ENCODE measurements at regions not wholly inside any gene's neighbourhood (a gene's known extent, or its start where the extent isn't known, plus 50 kb on each side); places are given as distances from the start of the nearest gene placed in this dataset.
"Not testable (repeated sequence)": the region's sequence is repeated elsewhere in the genome, so short reads cannot be mapped to it uniquely, and the experiment has no call there.

DNA sequence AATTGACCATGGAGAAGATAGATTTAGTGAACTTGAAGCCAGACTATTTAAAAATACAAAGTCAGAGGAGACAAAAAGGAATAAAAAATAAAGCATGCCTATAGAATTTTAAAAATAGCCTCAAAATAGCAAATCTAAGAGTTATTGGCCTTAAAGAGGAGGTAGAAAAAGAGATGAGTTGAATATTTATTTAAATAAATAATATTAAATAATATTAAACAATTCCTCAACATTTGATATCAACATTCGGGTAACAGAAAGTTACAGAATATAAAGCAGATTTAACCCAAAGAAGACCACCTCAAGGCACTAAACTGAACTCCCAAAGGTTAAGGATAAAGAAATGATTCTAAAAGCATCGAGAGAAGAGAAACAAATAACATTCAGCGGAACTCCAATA lies 1627.4 kb downstream of the SPATA31A7 start:
- not testable (repeated sequence) for H3K27ac Mint-ChIP-seq; H3K36me3 Mint-ChIP-seq (ENCODE audit: low read depth); H3K4me3 Mint-ChIP-seq; H3K4me1 Mint-ChIP-seq (ENCODE audit: low read depth)
- H3K9me3 Mint-ChIP-seq = peaks cover 17% of the 10 kb centered on the region
- H3K27me3 Mint-ChIP-seq (ENCODE audit: low read depth) = peaks cover 37% of the 10 kb centered on the region

DNA sequence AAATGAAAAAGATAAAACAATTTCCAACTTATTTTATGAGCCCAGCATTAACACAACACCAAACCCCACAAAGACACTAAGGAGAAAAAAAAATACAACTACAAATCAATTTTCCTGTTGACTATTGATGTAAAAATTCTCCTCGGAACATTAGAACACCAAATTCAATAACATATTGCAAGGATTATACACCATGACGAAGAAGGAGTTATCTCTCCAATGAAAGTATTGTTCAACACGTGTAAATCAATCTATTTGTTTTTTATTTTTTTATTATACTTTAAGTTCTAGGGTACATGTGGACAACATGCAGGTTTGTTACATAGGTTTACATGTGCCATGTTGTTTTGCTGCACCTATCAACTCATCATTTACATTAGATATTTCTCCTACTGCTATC lies 1632.3 kb downstream of the SPATA31A7 start:
- H3K36me3 Mint-ChIP-seq (ENCODE audit: low read depth); H3K4me3 Mint-ChIP-seq; H3K27ac Mint-ChIP-seq; H3K4me1 Mint-ChIP-seq (ENCODE audit: low read depth): not testable (repeated sequence)
- Mint-ChIP-seq H3K27me3 (ENCODE audit: low read depth) (peaks cover 28% of the 10 kb centered on the region), H3K9me3 (peaks cover 14% of the 10 kb centered on the region)

DNA sequence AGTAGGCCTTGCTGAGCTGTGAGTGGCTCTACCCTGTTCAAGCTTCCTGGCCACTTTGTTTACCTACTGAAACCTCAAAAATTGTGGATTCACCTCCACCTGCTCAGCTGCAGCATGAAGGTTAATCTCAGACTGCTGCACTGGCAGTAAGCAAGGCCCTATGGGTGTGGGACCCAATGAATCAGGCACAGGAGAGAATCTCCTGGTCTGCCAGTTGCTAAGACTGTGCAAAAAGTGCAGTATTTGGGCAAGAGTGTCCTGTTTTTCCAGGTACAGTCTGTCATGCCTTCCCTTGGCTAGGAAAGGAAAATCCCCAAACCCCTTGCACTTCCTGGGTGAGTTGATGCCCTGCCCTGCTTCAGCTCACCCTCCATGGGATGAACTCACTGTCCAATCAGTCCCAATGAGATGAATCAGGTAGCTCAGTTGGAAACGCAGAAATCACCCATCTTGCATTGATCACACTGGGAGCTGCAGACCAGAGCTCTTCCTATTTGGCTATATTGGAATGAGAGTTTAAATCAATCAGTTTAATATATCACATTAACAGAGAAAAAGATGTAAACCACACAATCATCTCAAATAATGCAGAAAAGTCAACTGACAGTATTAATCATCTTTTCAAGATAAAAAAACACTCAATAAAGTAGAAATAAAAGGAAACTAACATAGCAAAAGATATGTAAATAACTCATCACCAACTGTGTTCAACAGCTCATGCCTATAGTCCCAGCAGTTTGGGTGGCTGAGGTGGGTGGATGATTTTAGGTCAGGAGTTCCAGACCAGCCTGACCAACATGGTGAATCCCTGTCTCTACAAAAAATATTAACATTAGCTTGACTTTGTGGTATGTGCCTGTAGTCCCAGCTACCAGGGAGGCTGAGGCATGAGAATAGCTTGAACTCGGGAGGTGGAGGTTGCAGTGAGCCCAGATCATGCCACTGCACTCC lies 1638.4 kb downstream of the SPATA31A7 start:
- H3K36me3 Mint-ChIP-seq (ENCODE audit: low read depth); H3K4me3 Mint-ChIP-seq; H3K9me3 Mint-ChIP-seq; H3K4me1 Mint-ChIP-seq (ENCODE audit: low read depth); H3K27ac Mint-ChIP-seq: not testable (repeated sequence)
- H3K27me3 Mint-ChIP-seq (ENCODE audit: low read depth) = peaks cover 28% of the 10 kb centered on the region

DNA sequence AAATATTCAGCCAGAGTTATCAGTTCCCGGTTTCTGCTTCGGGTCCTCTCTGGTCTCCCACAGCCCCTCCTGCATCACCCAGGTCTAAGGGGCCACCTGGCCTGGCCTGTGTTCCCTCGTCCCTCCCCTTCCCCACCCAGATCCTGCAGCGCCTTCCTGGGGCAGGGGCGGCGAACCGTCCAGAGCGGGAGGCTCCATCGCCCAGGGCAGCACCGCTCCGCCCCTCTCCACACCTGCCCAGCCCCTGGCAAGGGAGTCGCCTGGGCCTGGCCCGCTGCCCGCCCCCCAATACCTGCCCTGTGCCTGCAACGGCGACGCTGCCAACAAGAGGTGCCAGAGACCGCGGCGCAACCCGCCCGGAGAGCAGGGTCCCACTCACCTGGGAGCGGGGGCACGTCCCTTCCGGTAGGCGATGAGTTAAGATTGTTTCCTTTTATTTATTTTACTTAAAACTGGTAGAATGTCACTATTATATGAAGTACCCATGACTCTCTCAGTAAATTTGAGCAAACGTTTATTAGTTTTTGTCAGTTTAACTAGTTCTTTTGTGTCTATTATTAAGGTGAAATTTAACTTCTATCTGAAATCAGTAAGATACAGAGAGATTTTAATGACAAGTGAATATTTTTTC lies 1641.1 kb downstream of the SPATA31A7 start:
- H3K27ac Mint-ChIP-seq; H3K9me3 Mint-ChIP-seq; H3K36me3 Mint-ChIP-seq (ENCODE audit: low read depth); H3K4me1 Mint-ChIP-seq (ENCODE audit: low read depth); H3K4me3 Mint-ChIP-seq: not testable (repeated sequence)
- H3K27me3 Mint-ChIP-seq (ENCODE audit: low read depth) = peaks cover 22% of the 10 kb centered on the region

DNA sequence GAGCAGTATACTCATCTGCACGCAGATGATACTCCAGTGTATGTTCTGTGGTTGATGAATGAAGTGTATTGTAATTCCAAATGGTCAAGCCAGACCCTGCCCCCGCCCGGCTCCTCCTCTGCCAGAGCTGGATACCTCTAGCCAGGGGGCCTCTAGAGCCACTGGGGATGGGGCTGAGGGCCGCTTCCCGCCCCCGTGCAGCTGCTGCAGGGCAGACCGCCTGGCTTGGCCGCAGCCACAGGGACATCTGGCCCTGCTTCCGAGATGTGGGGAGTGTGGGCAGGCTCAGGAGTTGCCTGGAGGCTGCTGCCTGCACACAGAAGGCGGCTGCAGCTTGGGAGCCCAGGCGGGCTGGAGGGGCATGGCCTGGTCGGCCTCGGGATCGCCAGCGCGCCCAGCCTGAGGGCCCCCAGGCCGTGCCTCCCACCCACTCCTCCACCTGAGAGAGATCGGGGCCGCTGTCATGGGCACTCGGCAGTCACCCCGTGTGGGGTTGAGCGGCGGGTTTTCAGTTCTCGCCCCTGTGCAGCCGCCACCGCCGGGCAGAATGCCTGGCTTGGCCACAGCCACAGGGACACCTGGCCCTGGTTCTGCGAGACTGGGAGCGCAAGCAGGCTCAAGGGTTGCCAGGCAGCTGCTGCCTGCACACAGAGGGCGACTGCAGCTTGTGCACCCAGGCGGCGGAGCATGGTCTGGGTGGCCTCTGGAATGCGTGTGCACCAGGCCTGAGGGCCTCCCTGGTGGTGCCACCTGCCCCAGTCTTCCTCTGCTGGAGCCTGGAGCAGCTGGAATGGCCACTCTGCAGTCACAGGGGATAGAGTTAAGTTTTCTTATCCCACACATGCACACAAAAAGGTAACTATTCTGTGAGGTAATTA lies 1643.7 kb downstream of the SPATA31A7 start:
- H3K9me3 Mint-ChIP-seq; H3K27ac Mint-ChIP-seq; H3K4me1 Mint-ChIP-seq (ENCODE audit: low read depth); H3K4me3 Mint-ChIP-seq; H3K36me3 Mint-ChIP-seq (ENCODE audit: low read depth): not testable (repeated sequence)
- H3K27me3 Mint-ChIP-seq (ENCODE audit: low read depth) = peaks cover 22% of the 10 kb centered on the region

DNA sequence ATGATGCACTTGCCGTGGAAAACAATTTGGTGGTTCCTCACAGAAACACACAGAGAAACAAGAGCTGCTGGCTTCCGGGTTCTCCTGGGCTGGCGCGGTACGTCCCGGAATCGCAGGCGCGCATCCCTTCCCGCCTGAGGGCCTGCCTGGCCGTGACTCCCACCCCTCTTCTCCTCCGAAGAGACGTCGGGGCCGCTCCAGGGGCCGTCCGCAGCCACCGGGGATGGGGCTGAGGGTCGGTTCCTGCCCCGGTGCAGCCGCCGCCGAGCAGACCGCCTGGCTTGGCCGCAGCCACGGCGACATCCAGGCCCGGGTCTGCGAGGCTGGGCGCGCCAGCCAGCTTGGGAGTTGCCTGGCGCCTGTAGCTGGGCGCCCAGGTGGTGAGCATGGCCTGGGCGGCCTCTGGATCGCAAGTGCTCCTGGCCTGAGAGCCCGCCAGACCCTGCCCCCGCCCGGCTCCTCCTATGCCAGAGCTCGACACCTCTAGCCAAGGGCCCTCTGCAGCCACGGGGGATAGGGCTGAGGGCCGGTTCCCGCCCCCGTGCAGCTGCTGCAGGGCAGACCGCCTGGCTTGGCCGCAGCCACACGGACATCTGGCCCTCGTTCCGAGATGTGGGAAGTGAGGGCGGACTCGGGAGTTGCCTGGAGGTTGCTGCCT lies 1647.5 kb downstream of the SPATA31A7 start:
- peak overlapping the region; percentile 26 for H3K27ac Mint-ChIP-seq
- peaks cover 21% of the 10 kb centered on the region for H3K27me3 Mint-ChIP-seq (ENCODE audit: low read depth)
- not testable (repeated sequence) for H3K9me3 Mint-ChIP-seq; H3K4me1 Mint-ChIP-seq (ENCODE audit: low read depth); H3K36me3 Mint-ChIP-seq (ENCODE audit: low read depth)
- H3K4me3 Mint-ChIP-seq = peak overlapping the region; percentile 63

DNA sequence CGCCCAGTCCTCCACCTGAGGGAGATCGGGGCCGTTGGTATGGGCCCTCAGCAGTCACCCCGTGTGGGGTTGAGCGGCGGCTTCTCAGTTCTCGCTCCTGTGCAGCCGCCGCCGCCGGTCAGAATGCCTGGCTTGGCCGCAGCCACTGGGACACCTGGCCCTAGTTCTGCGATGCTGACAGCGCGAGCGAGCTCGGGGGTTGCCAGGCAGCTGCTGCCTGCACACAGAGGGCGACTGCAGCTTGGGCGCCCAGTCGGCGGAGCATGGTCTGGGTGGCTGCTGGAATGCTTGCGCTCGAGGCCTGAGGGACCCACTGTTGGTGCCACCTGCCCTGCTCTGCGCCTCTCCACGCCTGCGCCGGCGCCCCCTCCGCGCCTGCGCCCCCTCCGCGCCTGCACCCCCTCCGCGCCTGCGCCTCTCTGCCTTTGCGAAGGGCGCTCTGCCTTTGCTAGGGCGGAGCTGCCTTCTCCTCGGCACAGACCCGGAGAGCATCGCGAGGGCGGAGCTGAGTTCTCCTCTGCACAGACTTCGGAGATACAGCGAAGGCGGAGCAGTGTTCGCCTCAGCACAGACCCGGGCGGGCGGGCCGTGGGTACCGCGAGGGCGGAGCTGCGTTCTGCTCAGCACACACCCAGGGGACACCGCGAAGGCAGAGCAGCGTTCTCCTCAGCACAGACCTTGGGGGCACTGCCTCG lies 1648.3 kb downstream of the SPATA31A7 start:
- H3K36me3 Mint-ChIP-seq (ENCODE audit: low read depth); H3K9me3 Mint-ChIP-seq; H3K4me1 Mint-ChIP-seq (ENCODE audit: low read depth): not testable (repeated sequence)
- Mint-ChIP-seq H3K27ac (peak overlapping the region; percentile 86), H3K4me3 (peak overlapping the region; percentile 85), H3K27me3 (ENCODE audit: low read depth) (peaks cover 29% of the 10 kb centered on the region)

DNA sequence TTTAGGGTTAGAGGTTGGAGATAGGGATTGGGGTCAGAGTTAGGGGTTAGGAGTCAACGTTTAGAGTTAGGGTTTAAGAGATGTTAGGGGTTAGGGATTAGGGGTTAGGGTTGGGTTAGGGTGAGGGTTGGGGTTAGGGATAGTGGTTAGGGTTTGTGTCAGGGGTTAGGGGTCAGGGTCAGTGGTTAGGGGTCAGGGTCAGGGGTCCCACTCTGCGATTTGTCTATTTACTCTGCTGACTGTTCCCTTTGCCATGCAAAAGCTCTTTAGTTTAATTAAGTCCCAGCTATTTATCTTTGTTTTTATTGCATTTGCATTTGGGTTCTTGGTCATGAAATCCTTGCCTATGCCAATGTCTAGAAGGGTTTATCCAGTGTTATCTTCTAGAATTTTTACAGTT lies 1649.3 kb downstream of the SPATA31A7 start:
- peaks cover 11% of the 10 kb centered on the region for H3K9me3 Mint-ChIP-seq

DNA sequence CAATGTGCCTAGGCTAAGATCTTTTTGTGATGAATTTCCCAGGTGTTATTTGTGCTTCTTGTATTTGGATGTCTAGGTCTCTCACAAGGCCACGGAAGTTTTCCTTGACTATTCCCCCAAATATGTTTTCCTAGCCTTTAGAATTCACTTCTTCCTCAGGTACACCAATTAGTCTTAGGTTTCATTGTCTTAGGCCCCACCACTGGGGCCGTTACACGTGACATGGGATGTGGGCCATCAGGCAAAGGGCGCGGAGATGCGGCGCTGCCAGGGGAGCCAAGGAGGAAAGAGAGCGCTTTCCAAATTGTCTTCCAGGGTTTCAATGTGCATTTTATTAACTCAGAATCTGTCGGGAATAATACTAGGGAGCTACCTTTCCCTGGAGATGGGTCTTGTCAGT lies 1653.3 kb downstream of the SPATA31A7 start:
- H3K36me3 Mint-ChIP-seq (ENCODE audit: low read depth); H3K4me1 Mint-ChIP-seq (ENCODE audit: low read depth); H3K4me3 Mint-ChIP-seq; H3K27ac Mint-ChIP-seq: not testable (repeated sequence)
- Mint-ChIP-seq H3K27me3 (ENCODE audit: low read depth) (peaks cover 29% of the 10 kb centered on the region), H3K9me3 (peaks cover 11% of the 10 kb centered on the region)

More for the DNA sequence above, 1649.3 kb downstream of the SPATA31A7 start:
- H3K4me3 Mint-ChIP-seq; H3K27ac Mint-ChIP-seq; H3K36me3 Mint-ChIP-seq (ENCODE audit: low read depth); H3K4me1 Mint-ChIP-seq (ENCODE audit: low read depth): not testable (repeated sequence)
- H3K27me3 Mint-ChIP-seq (ENCODE audit: low read depth) = peaks cover 31% of the 10 kb centered on the region

DNA sequence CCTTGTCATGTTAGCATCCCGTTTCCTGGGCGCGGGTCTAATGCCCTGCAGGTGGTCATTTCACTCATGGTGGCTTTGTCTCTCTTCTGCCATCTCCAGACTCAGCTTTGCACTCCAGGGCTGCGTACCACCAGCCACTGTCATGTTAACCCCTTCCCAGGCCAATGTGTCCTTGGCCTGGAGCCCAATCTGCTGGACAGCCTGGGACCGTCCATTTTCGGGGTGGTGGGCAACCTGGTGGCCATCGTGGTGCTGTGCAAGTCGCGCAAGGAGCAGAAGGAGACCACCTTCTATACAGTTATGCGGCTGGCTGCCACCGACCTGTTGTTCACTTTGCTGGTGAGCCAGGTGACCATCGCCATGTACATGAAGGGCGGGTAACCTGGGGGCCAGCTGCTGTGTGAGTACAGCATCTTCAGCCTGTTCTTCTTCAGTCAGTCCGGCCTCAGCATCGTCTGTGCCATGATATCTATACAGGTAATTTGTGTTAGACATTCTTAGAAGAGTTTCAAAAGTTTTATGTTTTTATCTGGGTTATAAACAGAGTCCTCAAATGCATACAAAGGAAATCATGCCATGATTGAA lies 1654.0 kb downstream of the SPATA31A7 start:
- H3K36me3 Mint-ChIP-seq (ENCODE audit: low read depth); H3K4me3 Mint-ChIP-seq; H3K4me1 Mint-ChIP-seq (ENCODE audit: low read depth); H3K27ac Mint-ChIP-seq: not testable (repeated sequence)
- Mint-ChIP-seq H3K27me3 (ENCODE audit: low read depth) (peaks cover 26% of the 10 kb centered on the region), H3K9me3 (peaks cover 11% of the 10 kb centered on the region)

DNA sequence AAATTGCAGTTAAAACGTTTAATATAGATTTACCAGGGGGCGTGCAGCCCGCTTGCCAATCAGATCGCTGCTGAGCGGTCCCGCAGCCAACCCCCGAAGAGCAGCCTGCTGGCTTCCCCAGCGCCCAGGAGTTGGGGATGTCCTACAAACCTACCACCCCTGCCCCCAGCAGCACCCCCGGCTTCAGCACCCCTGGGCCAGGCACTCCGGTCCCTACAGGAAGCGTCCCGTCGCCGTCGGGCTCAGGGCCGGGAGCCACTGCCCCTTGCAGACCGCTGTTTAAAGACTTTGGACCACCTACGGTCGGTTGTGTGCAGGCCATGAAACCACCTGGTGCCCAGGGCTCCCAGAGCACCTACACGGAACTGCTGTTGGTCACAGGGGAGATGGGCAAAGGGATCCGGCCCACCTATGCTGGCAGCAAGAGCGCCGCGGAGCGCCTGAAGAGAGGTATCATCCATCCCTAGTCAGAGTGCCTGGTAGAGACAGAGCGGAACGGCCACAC lies 1654.9 kb downstream of the SPATA31A7 start:
- peaks cover 25% of the 10 kb centered on the region for H3K27me3 Mint-ChIP-seq (ENCODE audit: low read depth)
- H3K4me1 Mint-ChIP-seq (ENCODE audit: low read depth); H3K4me3 Mint-ChIP-seq; H3K27ac Mint-ChIP-seq; H3K36me3 Mint-ChIP-seq (ENCODE audit: low read depth): not testable (repeated sequence)
- peaks cover 11% of the 10 kb centered on the region for H3K9me3 Mint-ChIP-seq

DNA sequence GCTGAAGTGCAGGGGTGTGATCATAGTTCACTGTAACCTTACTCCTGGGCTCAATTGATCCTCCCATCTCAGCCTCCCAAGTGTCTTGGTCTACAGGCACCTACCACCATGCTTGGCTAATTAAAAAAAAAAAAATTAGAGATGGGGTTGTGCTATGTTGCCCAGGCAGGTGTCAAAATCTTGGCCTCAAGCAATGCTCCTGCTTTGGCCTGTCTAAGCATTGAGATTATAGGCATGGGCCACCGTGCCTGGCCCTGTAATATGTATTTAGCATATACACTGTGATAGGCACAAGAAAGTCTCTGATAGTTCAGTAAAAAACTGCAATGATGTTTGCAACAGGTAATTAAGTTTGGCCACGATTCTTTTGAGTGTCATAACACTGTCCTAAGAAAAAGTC lies 1658.4 kb downstream of the SPATA31A7 start:
- not testable (repeated sequence) for H3K9me3 Mint-ChIP-seq; H3K4me3 Mint-ChIP-seq; H3K27ac Mint-ChIP-seq; H3K36me3 Mint-ChIP-seq (ENCODE audit: low read depth); H3K4me1 Mint-ChIP-seq (ENCODE audit: low read depth)
- peaks cover 23% of the 10 kb centered on the region for H3K27me3 Mint-ChIP-seq (ENCODE audit: low read depth)

DNA sequence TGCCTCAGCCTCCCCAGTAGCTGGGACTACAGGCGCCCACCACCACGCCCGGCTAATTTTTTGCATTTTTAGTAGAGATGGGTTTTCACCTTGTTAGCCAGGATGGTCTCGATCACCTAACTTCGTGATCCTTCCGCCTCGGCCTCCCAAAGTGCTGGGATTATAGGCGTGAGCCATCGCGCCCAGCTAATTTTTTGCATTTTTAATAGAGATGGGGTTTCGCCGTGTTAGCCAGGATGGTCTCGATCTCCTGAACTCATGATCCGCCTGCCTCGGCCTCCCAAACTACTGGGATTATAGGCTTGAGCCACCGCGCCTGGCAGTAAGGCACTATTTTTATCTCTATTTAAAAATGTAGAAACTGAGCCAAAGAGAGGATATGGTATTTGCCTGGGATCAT lies 1660.2 kb downstream of the SPATA31A7 start:
- H3K4me1 Mint-ChIP-seq (ENCODE audit: low read depth); H3K4me3 Mint-ChIP-seq; H3K36me3 Mint-ChIP-seq (ENCODE audit: low read depth); H3K9me3 Mint-ChIP-seq; H3K27ac Mint-ChIP-seq: not testable (repeated sequence)
- peaks cover 25% of the 10 kb centered on the region for H3K27me3 Mint-ChIP-seq (ENCODE audit: low read depth)

Measured in T-helper 1 cell treated with Interleukin-12 subunit alpha and Interleukin-12 subunit beta and Interleukin-4 antibody, amounts not matched to agents 30 μg/mL and 1 μg/mL, for 36 hours (primary cell).